GM19238 (cell line): ENCODE measurements at regions not wholly inside any gene's neighbourhood (a gene's known extent, or its start where the extent isn't known, plus 50 kb on each side); places are given as distances from the start of the nearest gene placed in this dataset.

Experiments used
- DNase-seq: peaks from one replicate; pipeline ENCODE4 v3.0.0; 2011; ENCODE audit warnings: low spot score; ENCODE audit not compliant: insufficient read length

DNA sequence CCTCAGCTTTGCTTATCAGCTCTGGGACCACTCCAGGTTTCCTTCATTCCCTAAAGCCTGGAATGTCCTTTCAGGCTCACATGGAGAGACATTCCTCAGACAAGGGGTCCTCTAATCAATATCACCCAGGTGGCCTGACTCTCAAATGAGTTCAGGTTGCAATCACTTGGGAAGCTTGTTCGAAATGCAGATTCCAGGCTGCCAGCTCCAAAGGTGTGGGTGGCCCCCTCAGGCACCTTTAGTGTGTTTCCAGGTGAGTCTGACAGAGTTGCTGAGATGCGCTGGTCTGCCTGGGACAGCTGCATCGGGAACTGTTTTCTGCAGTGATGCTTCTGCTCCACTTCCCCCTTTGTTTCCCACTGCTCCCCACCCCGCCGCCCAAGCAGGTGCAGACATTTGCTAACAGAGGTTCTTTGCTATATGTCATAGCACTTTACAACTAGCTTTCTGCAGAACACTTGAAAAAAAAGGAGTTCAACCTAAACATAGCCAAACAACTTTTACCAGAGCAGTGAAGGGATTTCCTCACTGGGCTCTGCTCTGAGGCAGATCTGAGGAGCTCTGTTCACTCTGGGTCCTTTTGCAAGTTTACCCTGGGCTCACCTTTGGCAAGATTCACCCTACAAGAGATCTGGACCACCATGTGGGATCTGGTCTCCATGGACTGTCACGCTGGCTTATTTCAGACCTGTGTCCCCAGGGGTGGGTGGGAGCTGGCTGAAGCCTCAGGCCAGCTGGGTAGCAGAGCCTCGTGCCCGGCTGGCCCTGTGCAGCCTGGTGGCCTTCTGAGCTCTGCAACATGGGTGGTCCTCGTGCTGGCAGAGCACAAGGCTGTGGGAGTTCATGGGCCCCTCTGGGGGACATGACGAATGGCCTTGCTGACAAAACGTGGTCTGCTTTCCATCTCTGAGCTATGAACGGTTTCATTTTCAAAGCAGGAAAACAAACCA, 539.6 kb downstream of the CCDC171 start:
- no peak for DNase-seq

DNA sequence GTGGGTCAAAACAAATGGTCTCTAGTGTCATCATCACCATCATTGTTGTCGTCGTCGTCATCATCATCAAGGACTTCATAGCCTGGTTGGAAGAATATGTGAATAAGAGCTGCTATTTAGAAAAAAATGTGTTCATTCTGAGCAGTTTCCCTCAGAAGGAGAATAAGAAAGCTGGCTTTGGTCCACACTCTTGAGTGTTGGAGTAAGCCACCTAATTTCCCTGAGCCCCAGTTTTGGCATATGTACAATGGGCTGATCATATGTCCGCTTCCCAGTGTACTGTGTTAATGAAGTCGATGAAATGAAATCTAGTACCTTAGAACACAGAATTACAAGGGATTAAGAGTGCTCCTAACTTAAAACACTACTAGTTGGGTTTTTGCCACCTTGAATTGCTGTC, 545.5 kb downstream of the CCDC171 start:
- no peak for DNase-seq

DNA sequence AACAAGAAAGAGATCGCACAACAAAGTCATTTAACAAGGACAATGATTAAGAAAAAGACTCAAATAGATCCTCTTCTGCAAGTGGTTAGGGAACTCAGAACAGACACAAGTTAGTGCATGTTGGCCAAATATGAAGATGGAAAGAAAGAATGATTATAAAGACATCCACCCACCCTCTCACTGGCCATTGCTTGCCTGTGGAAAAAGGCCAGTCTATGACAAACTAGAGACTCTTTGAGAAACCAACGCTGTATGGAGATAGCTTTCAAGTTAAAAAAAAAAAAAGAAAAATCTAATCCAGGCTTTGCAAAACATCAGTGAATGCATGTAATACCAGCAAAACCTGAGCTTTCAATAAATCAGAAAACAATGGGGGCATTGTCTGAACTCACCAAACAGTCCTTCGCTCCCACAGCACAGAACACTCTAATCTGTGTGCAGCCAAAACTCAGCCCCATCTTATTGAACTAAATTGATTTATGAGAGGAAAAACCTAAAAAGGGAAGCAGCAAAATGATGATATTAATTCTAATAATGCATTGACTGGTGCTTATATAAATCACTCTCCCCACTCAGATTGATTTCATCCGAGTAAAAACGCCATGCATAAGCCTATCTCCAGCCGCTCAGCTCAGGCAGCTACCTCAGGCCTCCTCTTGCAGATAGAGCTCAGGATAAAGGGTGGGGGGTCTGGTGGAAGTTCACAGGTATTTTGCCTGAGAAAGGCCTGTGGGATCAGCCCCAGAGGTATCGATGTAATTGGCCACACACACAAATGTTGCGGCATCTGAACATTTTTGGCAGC, 547.1 kb downstream of the CCDC171 start:
- DNase-seq = no peak

DNA sequence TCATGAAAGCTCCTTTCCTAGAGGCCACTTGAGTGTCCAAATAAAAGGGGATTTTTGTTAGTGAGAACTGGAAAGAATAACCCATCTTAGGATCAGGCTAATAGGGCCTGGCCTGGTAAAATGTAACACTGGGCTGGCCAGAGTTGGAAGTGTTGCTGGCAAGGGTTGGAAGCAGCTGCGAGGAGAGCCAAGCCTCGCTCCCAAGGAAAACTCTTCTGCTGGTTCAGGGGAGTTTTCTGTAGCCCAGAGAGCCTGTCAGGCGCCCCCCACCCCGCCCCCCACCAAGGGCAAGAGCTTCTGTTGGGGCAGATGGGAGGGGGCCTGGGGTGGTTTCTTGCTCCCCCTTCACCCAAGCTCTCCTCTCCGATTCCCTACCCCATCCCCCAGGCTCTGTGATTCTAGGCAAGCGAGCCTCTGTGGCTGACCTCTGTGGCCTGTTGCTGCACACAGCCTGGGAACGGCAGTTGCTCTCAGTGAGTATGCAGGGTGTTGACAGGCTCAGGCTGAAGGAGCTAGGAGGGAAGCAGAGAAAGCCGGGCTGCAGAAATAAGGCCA, 547.8 kb downstream of the CCDC171 start:
- DNase-seq = no peak

DNA sequence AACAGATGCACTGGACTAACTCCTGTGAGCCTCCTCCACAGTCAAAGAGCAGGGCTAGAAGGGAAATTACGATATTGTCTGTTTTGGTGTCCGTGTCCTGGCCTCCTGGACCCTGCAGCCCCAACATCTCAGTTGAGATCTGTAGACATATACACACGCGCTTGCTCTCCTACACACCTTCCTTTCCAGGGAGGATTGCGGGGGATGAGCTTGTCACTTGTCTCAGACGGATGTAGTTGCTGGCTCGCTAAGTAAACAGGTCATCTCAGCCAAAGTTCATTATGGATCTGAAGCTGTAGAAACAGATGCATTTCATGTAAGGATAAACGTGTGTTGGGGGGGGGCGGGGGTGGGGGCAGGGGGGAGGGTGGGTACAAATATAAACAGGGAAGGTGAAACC, 549.3 kb downstream of the CCDC171 start:
- DNase-seq = no peak

DNA sequence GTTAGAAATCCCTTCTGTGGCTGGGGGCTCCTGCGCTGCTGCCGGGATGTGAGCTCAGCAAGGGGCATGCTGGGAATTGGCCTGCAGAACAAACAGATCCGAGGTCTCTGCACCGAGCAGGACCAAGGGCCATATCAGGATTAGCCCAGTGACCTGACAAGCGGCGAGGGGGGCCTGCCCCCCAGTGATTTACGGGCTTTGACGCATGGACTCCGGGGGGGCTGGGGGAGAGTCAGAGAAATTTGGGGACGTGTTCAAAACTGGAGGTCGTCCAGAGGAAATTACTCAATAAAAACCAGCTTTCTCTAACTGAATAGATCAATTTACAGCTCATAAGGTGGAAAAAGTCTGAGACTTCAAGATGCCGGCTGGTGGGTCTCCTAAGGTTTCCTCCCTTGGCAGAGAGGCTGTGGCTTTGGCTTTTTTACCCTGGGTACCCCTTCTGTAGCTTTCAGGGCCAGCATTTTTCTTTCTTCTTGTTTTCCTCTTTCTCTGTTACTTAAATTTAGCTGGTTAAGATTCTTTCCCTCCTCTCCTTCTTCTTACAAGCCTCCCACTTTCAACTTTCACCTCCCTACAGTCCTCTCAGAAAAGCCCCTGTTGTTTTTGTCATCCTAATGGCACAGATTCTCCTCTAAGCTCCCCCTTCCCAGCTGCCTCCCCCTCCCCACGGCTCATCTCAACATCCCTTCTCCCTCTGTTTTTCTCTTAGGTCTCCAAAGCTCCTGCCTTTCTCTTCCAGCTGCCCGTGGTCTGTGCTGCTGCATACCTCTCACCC, 551.0 kb downstream of the CCDC171 start:
- no peak for DNase-seq

DNA sequence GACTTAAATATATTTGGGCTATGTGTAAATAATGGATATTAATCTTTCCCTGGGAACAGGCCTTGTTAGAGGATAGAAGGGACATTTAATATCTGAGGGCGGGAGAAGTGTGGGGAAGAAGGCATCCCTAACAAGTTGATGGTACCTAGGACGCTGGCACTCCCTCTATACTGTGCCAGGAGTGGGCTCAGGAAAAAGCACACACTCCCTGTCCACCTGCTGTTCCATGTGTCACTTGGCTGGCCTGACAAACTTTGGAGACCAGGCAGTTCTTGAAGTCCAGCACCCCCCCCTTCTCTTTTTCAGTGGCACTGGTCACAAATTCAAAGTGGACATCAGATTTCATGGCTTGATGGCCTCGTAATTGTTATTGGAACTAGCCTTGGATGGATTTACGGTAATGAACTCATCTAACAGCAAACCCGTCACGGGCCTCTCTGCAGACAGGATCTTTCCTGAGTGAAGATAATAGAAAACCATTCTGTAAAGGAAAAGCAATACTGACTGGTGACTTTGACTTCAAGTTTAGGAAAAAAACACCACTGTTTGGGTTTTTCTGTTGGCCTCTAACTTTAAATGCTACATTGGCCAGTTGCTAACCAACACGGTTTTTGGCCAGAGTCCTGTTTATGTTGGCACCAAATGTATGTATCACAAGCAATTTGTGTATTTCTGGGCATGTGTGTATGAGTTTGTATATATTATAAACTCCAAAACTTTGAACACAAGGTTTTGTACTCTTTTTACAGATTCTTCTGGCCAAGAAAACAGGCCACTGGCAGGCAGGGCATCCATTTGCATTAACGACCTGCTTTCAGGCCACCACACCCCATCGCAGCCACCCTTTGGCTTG, 552.6 kb downstream of the CCDC171 start:
- no peak for DNase-seq

DNA sequence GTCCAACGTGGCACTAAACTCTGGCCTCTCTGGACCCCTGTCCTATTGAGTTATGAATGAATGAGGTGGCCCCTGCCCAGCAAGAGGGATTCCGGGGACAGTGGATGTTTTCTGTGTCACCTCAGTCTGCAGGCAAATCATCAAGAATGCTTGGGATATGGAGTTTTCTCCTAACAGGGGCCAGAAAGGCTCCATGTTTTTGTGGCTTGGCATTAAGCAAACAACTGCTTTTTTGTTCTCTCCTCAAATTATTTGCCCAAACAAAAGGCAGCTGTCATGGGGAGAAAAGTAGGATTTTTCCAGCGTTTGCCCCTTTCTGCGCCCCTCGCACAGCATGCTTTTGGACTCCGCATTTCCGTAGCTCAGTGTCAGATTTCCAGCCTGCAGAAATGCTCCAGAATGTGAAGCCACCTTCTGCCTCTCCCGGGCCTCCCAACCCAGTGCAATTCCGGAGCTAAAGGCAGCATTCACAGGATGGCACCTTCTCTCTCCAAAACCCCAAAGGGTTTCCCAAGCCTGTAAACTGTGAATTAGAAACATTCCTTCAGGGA, 553.3 kb downstream of the CCDC171 start:
- no peak for DNase-seq

DNA sequence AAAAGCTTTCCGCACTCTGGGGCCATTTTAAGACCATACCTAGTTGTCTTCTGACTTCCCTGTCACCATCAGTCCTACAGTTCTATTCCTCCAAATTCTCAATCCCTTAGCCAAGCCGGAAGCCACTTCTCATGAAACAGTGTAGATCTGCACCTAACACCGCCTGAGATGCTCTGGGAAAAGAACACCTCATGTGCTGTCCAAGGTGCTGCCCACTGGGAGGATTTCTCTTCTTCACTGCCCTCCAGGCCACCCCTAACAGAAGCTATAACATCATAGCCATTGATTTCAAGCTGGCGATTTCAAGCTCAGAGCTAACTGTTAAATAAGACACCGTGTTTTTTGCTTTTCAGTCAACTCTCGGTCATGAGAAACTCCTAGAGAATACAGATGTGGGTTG, 559.3 kb downstream of the CCDC171 start:
- no peak for DNase-seq

DNA sequence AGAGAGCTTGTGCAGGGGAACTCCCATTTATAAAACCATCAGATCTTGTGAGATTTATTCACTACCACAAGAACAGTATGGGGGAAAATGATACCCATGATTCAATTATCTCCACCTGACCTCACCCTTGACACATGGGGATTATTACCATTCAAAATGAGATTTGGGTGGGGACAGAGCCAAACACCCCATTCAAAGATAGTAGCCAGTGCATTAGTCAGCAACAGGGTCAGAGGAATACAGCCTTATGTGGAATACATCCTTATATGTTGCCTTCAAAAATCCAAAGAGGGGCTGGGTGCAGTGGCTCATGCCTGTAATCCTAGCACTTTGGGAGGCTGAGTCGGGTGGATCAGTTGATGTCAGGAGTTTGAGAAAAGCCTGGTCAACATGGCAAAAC, 563.2 kb downstream of the CCDC171 start:
- no peak for DNase-seq

DNA sequence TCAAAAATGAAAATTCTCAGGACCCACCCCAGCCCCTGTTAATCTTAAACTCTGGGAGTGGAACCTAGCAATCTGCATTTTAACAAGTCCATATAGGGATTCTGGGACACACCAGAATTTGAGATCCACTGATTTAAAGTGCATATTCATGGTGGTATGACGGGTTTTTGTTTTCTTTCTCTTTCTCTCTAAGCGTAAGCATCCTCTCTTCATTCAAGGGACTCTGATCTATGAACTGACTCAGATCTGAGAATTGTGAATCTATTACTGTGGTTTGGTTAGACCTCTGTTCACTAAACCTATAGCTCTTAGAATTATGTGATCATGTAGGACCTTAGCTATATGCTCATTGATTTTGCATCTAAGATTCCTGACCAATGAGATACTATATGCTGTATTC, 565.2 kb downstream of the CCDC171 start:
- DNase-seq = no peak

DNA sequence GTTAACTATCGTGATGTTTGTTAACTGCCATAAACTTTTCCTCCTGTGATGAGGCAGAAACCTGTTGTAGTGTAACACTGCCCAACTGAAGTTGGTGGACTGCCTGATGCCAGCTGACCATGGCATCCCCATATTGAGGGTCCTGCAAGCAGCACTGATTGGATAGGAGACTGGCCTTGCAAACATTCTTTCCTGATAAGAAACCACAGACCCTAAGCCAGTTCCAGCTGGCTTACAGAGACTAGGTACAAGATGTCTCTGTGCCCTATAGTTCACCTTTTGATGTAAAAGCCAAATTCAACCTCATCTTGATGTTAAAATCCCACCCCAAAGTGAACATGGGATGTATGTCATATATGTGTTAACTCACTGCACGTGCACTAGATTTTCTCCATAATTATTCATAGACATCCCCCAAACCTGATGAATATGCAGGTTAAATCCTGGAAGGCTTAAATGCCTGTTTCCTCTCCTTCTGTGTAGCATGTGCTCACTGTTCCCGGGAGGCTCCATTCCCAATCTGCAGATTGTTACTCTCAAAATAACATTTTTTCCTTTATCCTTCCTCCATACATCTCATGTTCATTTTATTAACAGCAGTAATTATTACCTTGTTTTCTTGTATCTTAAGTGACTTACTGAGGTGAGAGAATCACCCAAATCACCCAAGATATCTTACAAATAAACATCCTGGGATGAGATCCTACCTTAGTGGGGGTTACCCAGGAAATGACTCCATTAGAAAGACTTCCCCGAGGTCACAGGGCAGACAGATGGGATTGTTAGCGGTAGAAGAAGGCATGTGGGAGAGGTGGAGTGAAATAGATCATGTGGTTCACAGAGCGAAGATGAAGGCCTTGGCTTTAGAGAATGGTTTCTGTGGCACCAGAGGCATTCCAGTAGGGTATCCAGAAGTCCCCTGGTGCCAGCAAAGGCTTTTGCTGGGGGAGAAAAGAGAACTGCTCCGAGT, 566.7 kb downstream of the CCDC171 start:
- no peak for DNase-seq

DNA sequence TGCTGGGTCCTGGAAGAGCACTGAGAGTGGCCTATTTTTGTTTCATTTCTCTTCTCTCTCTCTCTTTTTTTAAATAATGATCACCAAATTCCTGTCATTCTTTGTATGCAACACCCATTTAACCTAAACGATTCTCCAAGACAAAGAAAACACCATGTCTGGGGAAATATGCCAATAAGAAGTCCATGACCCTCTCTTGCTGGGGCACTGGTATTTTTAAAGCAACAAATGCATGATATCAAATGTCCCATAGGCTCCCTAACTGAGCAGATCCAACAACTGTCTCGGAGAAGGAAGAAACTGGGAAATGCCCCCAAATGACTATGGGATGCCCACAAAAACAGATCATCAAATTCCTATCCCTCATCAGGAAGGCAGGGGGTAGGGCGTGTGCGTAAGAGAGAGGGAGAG, 567.4 kb downstream of the CCDC171 start:
- no peak for DNase-seq

DNA sequence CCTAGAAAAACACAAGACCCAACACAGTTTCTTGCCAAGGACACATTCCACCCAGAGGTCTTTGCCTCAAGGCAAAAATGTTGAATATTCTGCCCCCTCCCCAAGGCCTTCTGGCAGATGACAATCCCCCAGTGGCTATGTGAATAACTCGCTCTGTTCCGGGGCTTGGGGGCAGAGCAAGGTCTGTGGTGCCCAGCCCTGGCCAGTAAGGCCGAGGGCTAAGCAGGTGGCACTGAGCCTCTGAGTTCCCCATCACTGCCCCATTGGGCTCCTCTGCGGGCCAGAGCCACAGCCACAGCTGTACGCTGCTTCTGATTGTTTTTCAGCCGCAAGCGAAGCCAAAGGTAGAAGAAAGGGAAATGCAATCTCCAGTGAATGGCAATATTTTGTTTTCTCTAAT, 567.9 kb downstream of the CCDC171 start:
- no peak for DNase-seq

DNA sequence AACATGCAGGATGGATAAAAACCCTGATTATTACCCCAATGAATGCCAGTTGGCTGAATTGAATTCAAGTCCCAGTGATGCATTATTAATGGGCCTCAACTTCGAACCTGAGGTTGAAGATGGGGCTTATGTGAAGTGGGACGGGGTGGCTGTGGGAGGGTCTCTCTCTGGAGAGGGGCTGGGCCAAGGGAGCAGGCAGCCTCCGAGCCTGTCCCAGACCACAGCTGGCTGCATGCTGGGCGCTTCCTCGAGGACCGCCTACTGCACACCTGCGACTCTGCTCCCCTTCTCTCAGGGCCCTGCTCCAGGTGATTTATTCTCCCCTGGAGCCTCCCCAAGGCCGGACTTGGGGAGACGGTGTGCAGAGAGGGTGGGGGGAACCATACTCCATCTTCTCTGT, 568.3 kb downstream of the CCDC171 start:
- no peak for DNase-seq

DNA sequence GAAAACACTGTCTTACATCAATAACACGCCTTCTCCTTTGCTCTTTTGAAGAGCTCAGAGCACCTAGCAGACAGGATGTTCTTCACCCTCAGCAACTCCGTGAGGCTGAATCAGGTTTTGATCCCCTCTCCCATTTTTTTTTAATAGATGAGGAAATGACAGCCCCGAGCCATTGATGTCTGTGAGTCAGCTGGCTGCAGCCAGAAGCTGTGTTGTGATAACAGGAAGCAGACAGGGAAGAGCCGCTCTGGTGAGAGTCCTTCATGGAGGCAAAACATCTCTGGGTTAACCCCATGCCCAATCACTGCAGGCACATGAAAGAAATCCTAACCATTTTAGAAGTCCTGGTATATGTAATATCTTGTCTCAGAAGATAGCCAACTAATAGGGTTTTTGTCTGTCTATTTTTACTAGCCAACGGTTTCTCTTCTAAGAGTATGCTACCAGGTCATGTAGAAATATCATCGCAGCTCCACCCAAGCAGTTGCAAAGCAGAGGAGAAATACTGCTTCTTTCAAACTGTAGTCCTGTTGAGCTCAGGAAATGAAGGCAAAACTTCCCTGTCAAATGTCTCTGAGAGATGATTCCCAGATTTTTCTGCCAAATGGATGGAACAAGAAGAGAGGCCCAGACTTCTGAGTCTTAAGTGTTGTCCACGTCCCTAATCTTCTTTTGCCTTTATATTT, 568.9 kb downstream of the CCDC171 start:
- no peak for DNase-seq

DNA sequence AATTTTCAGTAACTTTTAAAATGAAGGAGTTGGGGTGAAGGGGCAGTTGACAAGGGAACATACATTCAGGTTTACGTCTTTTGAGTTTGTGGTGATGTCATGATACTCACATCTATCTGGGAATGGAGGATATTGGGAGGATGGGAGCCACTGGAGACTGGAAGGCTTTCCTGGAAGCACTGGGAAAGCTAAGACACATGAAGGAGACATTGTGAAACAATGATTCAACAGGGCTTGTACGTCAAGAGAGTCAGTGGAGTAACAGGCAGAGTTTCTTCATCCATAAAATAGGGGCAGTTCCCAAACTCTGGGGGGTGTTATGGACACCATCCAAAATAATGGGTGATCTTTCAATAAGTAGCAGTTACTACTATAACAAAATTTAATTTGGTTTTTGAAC, 572.8 kb downstream of the CCDC171 start:
- no peak for DNase-seq

DNA sequence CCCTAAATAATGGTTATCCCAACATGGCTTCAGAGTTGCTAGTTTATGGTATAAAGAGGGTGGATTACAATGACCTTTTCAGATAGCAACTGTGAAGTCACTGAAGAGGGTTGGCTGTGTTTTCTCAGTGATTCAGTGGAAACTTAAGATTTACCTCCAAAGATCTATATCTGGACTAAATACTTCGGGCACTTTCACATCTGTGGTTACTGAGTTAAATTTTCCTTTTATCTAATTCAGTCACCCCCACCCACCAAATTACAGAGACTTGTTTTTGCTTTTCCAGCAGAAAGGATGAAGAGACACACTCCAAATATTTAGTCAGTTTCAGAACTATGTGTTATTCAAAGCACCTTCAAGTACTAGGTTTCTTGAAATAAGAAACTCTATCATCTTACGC, 573.2 kb downstream of the CCDC171 start:
- DNase-seq = no peak
